NB4 (cell line): ENCODE measurements at regions not wholly inside any gene's neighbourhood (a gene's known extent, or its start where the extent isn't known, plus 50 kb on each side); places are given as distances from the start of the nearest gene placed in this dataset.

Experiments used
- DNase-seq: peaks from one replicate; pipeline ENCODE4 v3.0.0; 2010; ENCODE audit warnings: low read depth
- H3K4me3 ChIP-seq: one replicate; pipeline ENCODE4 v1.5.1; 2011; ENCODE audit warnings: mild to moderate bottlenecking, low read depth, low read length, moderate library complexity
- CTCF ChIP-seq: IDR thresholded peaks from one replicate; pipeline ENCODE4 v1.5.1; 2012; ENCODE audit warnings: low read depth, low read length
- MAX ChIP-seq: IDR thresholded peaks from 2 replicates; pipeline ENCODE4 v1.6.1; 2011; ENCODE audit warnings: low read depth, low read length
- MYC ChIP-seq: IDR thresholded peaks from 2 replicates; pipeline ENCODE4 v1.6.1; 2011; ENCODE audit warnings: low read depth, low read length
- POLR2A ChIP-seq: IDR thresholded peaks from 2 replicates; pipeline ENCODE4 v1.6.1; 2011; ENCODE audit warnings: mild to moderate bottlenecking; ENCODE audit not compliant: insufficient read length; ENCODE audit errors: extremely low read depth

GRCh38 chr15:35980719-35981118 lies 434.8 kb upstream of the DPH6 start:
- no peak for DNase-seq
- TF ChIP-seq MYC (no peak), CTCF (no peak), MAX (no peak), POLR2A (no peak)
- H3K4me3 ChIP-seq = no peak overlapping the region

- no peak for DNase-seq
- no peak overlapping the region for H3K4me3 ChIP-seq
- TF ChIP-seq POLR2A (no peak), CTCF (no peak), MAX (no peak), MYC (no peak)
Observed at GRCh38 chr15:35986191-35986721, 440.3 kb upstream of the DPH6 start.

GRCh38 chr15:35987056-35987455 lies 441.1 kb upstream of the DPH6 start:
- no peak overlapping the region for H3K4me3 ChIP-seq
- DNase-seq = no peak
- TF ChIP-seq MAX (no peak), CTCF (no peak), MYC (no peak), POLR2A (no peak)

GRCh38 chr15:35991386-35991785 lies 445.4 kb upstream of the DPH6 start:
- TF ChIP-seq CTCF (no peak), MYC (no peak), POLR2A (no peak), MAX (no peak)
- H3K4me3 ChIP-seq = no peak overlapping the region
- no peak for DNase-seq

- DNase-seq = no peak
- no peak overlapping the region for H3K4me3 ChIP-seq
- TF ChIP-seq CTCF (no peak), POLR2A (no peak)
Observed at GRCh38 chr15:35992791-35993190, 446.8 kb upstream of the DPH6 start.

- no peak overlapping the region for H3K4me3 ChIP-seq
- no peak for DNase-seq
- TF ChIP-seq MAX = no peak
- no peak for TF ChIP-seq MYC
- no peak for TF ChIP-seq POLR2A
- no peak for TF ChIP-seq CTCF
Observed at GRCh38 chr15:35993196-35993595, 447.2 kb upstream of the DPH6 start.
